22Rv1 (cell line): ENCODE measurements at regions not wholly inside any gene's neighbourhood (a gene's known extent, or its start where the extent isn't known, plus 50 kb on each side); places are given as distances from the start of the nearest gene placed in this dataset.

Experiments used
- CTCF ChIP-seq: fragments of 450-650 bp; IDR thresholded peaks from 2 replicates; pipeline ENCODE4 v1.5.1; 2017; ENCODE audit warnings: mild to moderate bottlenecking
- ZFX ChIP-seq: fragments of 450-650 bp; IDR thresholded peaks from 2 replicates; pipeline ENCODE4 v1.6.1; 2017; ENCODE audit warnings: antibody characterized with exemption, borderline replicate concordance

GRCh38 chr10:129107525-129107924, 359.5 kb upstream of the MGMT start:
- TF ChIP-seq CTCF = no peak
- TF ChIP-seq ZFX = no peak
